Upper lobe of left lung (tissue), 6 donors: ENCODE measurements at regions not wholly inside any gene's neighbourhood (a gene's known extent, or its start where the extent isn't known, plus 50 kb on each side); places are given as distances from the start of the nearest gene placed in this dataset.

Source experiments
- ATAC-seq, 2 donors: fragments of 200-7000 bp; cut with Tn5 transposase; one replicate each; pipeline ENCODE4 v1.9.1; 2022; ENCODE audit warnings: mild to moderate bottlenecking in 2 of 2, moderate library complexity in 2 of 2; ENCODE audit not compliant: low FRiP score in 2 of 2
- DNase-seq, 2 donors: peaks; one replicate each; pipeline ENCODE4 v3.0.0-alpha.2; 2019 to 2020
- H3K27ac ChIP-seq, 4 donors: fragments of 200-600 bp; sonication (generic); one replicate each; pipeline ENCODE4 v1.5.1; 2016 to 2019
- H3K27me3 ChIP-seq, 4 donors: fragments of 200-600 bp; sonication (generic); one replicate each; pipeline ENCODE4 v1.5.1; 2017 to 2019
- H3K36me3 ChIP-seq, 4 donors: fragments of 200-600 bp; sonication (generic); one replicate each; pipeline ENCODE4 v1.5.1; 2016 to 2019
- H3K4me1 ChIP-seq, 4 donors: fragments of 200-600 bp; sonication (generic); one replicate each; pipeline ENCODE4 v1.5.1; 2018 to 2019
- H3K4me3 ChIP-seq, 4 donors: fragments of 200-600 bp; sonication (generic); one replicate each; pipeline ENCODE4 v1.5.1; 2017 to 2019; ENCODE audit warnings: mild to moderate bottlenecking in 2 of 4, moderate library complexity in 1 of 4
- H3K9me3 ChIP-seq, 4 donors: fragments of 200-600 bp; sonication (generic); one replicate each; pipeline ENCODE4 v1.5.1; 2018 to 2019
- CTCF ChIP-seq, 6 experiments: fragments of 450-650 bp in 4 of 6; fragments of 200-600 bp in 2 of 6; sonication (generic) in 2 of 6; IDR thresholded peaks; one replicate each; pipeline ENCODE4 v1.5.1; 2016 to 2019; ENCODE audit warnings: antibody characterized with exemption in 6 of 6
- EP300 ChIP-seq, 4 donors: sonication (generic); formaldehyde crosslinking; IDR thresholded peaks; one replicate each; pipeline ENCODE4 v1.5.1; 2017; ENCODE audit warnings: antibody characterized with exemption in 4 of 4, control low read depth in 2 of 4
- POLR2A ChIP-seq, 4 donors: fragments of 450-650 bp; IDR thresholded peaks; one replicate each; pipeline ENCODE4 v1.5.1; 2016 to 2017; ENCODE audit warnings: antibody characterized with exemption in 4 of 4, mild to moderate bottlenecking in 2 of 4
- POLR2AphosphoS5 ChIP-seq, 2 donors: sonication (generic); formaldehyde crosslinking; IDR thresholded peaks; one replicate each; pipeline ENCODE4 v1.5.1; 2017; ENCODE audit warnings: antibody characterized with exemption in 2 of 2
- WGBS, 2 donors: methylation state at CpG; one replicate each; pipeline ENCODE4 v1.1.5; 2017 to 2018; 5-methylcytosine and 5-hydroxymethylcytosine counted together
- donor health status: DM: no; HTN: no; CAD: no; lungs with moderate emphysema.
- donor health status: DM: no; HTN: yes; CAD: no; lungs with severe emphysema.

DNA sequence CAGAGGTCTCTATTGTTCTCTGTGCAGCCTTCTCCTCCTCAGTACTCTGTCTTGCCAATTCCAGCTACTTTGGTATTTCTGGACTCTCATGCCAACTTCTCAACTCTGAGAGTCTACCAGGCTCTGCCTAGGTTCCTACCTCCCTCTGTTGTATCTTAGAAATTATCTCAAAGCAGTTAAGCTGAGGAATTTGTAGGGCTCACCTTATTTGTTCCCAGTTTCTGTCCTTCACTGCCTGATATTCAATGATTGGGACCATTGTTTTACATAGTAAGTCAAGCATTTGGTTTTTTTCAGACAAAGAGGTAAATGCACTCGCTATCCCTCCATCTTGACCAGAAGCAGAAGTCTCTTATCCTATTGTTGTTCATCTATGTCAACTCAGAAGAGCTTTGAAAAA lies 205.0 kb upstream of the PGR start:
- DNase-seq (no peak), ATAC-seq (no peak)
- no peaks in the 10 kb centered on the region for H3K36me3 ChIP-seq
- no peaks in the 10 kb centered on the region for H3K9me3 ChIP-seq
- H3K4me1 ChIP-seq = no peaks in the 10 kb centered on the region
- no peak overlapping the region for H3K4me3 ChIP-seq
- H3K27me3 ChIP-seq = no peaks in the 10 kb centered on the region
- H3K27ac ChIP-seq = no peak overlapping the region
- WGBS, 2 donors = 83 to 91% methylated on average over 1 of the region's 1 CpG
- TF ChIP-seq CTCF (IDR thresholded peaks at IDR 0.05) (no peak), EP300 (IDR thresholded peaks at IDR 0.05) (no peak), POLR2AphosphoS5 (IDR thresholded peaks at IDR 0.05) (no peak), POLR2A (IDR thresholded peaks at IDR 0.05) (no peak)

DNA sequence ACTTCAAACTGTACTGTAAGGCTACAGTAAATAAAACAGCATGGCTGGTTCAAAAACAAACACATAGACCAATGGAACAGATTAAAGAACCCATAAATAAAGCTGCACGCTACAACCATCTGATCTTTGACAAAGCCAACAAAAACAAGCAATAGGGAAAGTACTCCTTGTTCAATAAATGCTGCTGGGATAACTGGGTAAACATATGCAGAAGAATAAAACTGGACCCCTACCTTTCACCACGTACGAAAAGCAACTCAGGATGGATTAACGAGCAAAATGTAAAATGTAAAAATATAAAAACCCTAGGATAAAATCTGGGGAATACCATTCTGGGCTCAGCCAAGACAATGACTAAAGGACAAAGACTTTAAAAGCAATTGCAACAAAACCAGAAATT lies 201.8 kb upstream of the PGR start:
- no peak for DNase-seq
- Histone ChIP-seq H3K4me3 (no peak overlapping the region), H3K4me1 (peaks cover 0 to 4% (median 0%) of the 10 kb centered on the region in 4 donors), H3K36me3 (no peaks in the 10 kb centered on the region), H3K27ac (no peak overlapping the region), H3K9me3 (no peaks in the 10 kb centered on the region), H3K27me3 (no peaks in the 10 kb centered on the region)
- TF ChIP-seq POLR2AphosphoS5 (IDR thresholded peaks at IDR 0.05) (no peak), CTCF (IDR thresholded peaks at IDR 0.05) (no peak), EP300 (IDR thresholded peaks at IDR 0.05) (no peak), POLR2A (IDR thresholded peaks at IDR 0.05) (no peak)
- 56 to 65% methylated on average over 4 of the region's 4 CpGs for WGBS, 2 donors
- ATAC-seq = no peak

DNA sequence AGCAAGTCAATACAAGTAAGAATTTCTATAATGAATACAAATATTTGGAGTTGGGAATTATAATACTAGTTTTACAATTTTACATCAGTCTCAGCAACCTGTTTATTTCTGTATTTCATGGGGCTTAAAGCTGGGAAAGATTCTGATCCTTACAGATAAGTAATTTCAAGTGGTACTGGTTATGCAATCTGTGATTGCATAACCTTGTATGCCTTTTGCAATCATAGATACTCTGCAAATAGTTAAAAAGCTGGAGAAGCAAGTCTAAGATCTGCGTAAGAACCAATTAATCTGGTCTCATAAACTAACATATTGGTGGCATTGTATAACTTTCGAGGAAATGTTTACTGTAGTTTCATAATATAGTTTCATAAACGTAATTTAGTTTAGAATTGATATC lies 198.3 kb upstream of the PGR start:
- Histone ChIP-seq H3K27me3 (no peaks in the 10 kb centered on the region), H3K36me3 (no peaks in the 10 kb centered on the region), H3K9me3 (no peaks in the 10 kb centered on the region), H3K4me1 (peaks cover 0 to 4% (median 0%) of the 10 kb centered on the region in 4 donors), H3K27ac (no peak overlapping the region), H3K4me3 (no peak overlapping the region)
- DNase-seq = no peak
- 47 to 51% methylated on average over 3 of the region's 3 CpGs for WGBS, 2 donors
- TF ChIP-seq EP300 (IDR thresholded peaks at IDR 0.05) (peak in 1 of 4 donors; percentile 59), POLR2AphosphoS5 (IDR thresholded peaks at IDR 0.05) (no peak), CTCF (IDR thresholded peaks at IDR 0.05) (no peak)
- ATAC-seq = no peak

DNA sequence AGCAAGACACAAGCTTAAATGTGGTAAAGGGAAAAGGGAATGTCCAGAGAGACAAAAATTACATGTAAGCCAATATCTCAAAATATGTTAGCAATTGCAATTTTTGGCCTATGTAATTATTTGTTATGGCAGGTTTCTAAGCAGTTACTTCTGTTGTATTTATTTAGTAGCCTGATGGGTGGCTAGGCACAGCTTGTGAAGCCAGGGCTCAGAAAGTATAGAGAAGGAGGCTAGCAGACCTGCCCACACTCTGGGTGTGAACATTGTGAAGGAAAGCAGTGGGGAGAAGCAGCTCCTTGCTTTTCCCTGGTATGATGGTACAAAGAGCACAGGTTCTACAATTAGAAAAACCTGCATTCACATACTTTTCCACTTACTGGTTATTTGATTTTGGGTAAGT lies 196.5 kb upstream of the PGR start:
- Histone ChIP-seq H3K4me1 (peaks cover 0 to 4% (median 0%) of the 10 kb centered on the region in 4 donors), H3K36me3 (no peaks in the 10 kb centered on the region), H3K27ac (no peak overlapping the region), H3K9me3 (no peaks in the 10 kb centered on the region), H3K4me3 (no peak overlapping the region), H3K27me3 (no peaks in the 10 kb centered on the region)
- TF ChIP-seq POLR2A (IDR thresholded peaks at IDR 0.05) (no peak), POLR2AphosphoS5 (IDR thresholded peaks at IDR 0.05) (no peak), EP300 (IDR thresholded peaks at IDR 0.05) (no peak), CTCF (IDR thresholded peaks at IDR 0.05) (no peak)
- ATAC-seq (no peak), DNase-seq (no peak)

GRCh38 chr11:101323997-101324396 lies 194.4 kb upstream of the PGR start:
- no peak for TF ChIP-seq POLR2A (IDR thresholded peaks at IDR 0.05)
- no peak for TF ChIP-seq CTCF (IDR thresholded peaks at IDR 0.05)
- TF ChIP-seq EP300 (IDR thresholded peaks at IDR 0.05) = no peak
- no peak for TF ChIP-seq POLR2AphosphoS5 (IDR thresholded peaks at IDR 0.05)
- no peak overlapping the region for H3K27ac ChIP-seq
- H3K36me3 ChIP-seq = no peaks in the 10 kb centered on the region
- 43 to 47% methylated on average over 2 of the region's 2 CpGs for WGBS, 2 donors
- ATAC-seq (no peak), DNase-seq (no peak)
- H3K9me3 ChIP-seq = no peaks in the 10 kb centered on the region
- peaks cover 0 to 7% (median 2%) of the 10 kb centered on the region in 4 donors for H3K4me1 ChIP-seq
- no peak overlapping the region for H3K4me3 ChIP-seq
- H3K27me3 ChIP-seq = no peaks in the 10 kb centered on the region
